HepG2 (cell line): ENCODE measurements at regions not wholly inside any gene's neighbourhood (a gene's known extent, or its start where the extent isn't known, plus 50 kb on each side); places are given as distances from the start of the nearest gene placed in this dataset.

Source experiments
- CBFB ChIP-seq: sonication (generic); formaldehyde crosslinking; IDR thresholded peaks from 2 replicates; pipeline ENCODE4 v1.4.0; 2020; ENCODE audit warnings: missing genetic modification reagents
- CBX2 ChIP-seq, 2 experiments: fragments of 200-600 bp in 1 of 2; sonication (generic); formaldehyde crosslinking in 1 of 2; IDR thresholded peaks; 2 replicates each; pipeline versions ENCODE4 v1.7.0 to v1.8.1; 2018 to 2022; ENCODE audit warnings: low read depth in 2 of 2, low read length in 1 of 2, mild to moderate bottlenecking in 1 of 2, missing genetic modification reagents in 1 of 2
- CHD2 ChIP-seq: IDR thresholded peaks from 2 replicates; pipeline ENCODE4 v1.6.1; 2011; ENCODE audit warnings: low read depth, low read length, improper control_type of control experiment
- ETS1 ChIP-seq: sonication (generic); formaldehyde crosslinking; IDR thresholded peaks from 2 replicates; pipeline ENCODE4 v1.4.0; 2020; ENCODE audit warnings: missing genetic modification reagents
- FOXM1 ChIP-seq: sonication (generic); formaldehyde crosslinking; IDR thresholded peaks from 2 replicates; pipeline ENCODE4 v1.5.0; 2020; ENCODE audit warnings: missing genetic modification reagents
- JUND ChIP-seq: sonication (generic); formaldehyde crosslinking; IDR thresholded peaks from 2 replicates; pipeline ENCODE4 v1.8.0; 2022; ENCODE audit warnings: mild to moderate bottlenecking, missing genetic modification reagents
- KLF13 ChIP-seq: sonication (generic); formaldehyde crosslinking; IDR thresholded peaks from 2 replicates; pipeline ENCODE4 v1.4.0; 2020; ENCODE audit warnings: mild to moderate bottlenecking, missing genetic modification reagents
- MEF2D ChIP-seq: sonication (generic); formaldehyde crosslinking; IDR thresholded peaks from 2 replicates; pipeline ENCODE4 v1.5.1; 2020; ENCODE audit warnings: mild to moderate bottlenecking, missing genetic modification reagents
- SMAD1 ChIP-seq: sonication (generic); formaldehyde crosslinking; IDR thresholded peaks from 2 replicates; pipeline ENCODE4 v1.4.0; 2020; ENCODE audit warnings: missing genetic modification reagents, low read depth, mild to moderate bottlenecking, borderline replicate concordance
- SOX6 ChIP-seq, 2 experiments: fragments of 450-650 bp in 1 of 2; sonication (generic) in 1 of 2; formaldehyde crosslinking in 1 of 2; IDR thresholded peaks; 2 replicates each; pipeline versions ENCODE4 v1.4.0 to v1.6.1; 2017 to 2020; ENCODE audit warnings: antibody characterized with exemption in 1 of 2, mild to moderate bottlenecking in 1 of 2, missing genetic modification reagents in 1 of 2
- SYNCRIP ChIP-seq: fragments of 200-400 bp; formaldehyde crosslinking; IDR thresholded peaks from 2 replicates; pipeline ENCODE4 v1.6.1; 2018; ENCODE audit warnings: mild to moderate bottlenecking, low read depth, low read length; ENCODE audit not compliant: insufficient read depth
- TARDBP ChIP-seq: sonication (generic); formaldehyde crosslinking; IDR thresholded peaks from 2 replicates; pipeline ENCODE4 v1.8.0; 2022; ENCODE audit warnings: mild to moderate bottlenecking, missing genetic modification reagents
- TF ChIP-seq, protein P1 (sequence below): sonication (generic); formaldehyde crosslinking; IDR thresholded peaks from 2 replicates; pipeline ENCODE4 v1.5.0; 2020; ENCODE audit warnings: mild to moderate bottlenecking, missing genetic modification reagents, moderate library complexity

DNA sequence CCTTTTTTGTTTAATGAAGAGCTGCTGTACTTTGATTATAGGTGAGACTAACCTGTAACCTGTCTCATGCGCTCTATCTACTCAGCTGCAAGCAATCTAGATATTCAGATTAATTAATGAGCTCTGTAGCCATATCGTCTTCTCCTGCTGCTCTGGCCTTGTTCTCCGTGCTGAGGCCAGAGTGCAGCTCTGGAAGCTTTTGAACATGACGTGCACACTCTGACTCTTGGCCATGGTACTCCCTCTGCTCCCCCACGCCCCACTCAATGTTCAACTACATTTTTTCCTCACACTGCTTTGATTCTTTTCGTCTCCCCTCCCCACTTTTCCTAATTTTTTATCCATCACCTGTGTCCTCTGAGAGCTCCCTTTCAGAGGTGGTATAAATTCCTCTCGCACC lies 751.8 kb downstream of the FGF9 start:
- TF ChIP-seq SYNCRIP (no peak), SOX6 (IDR thresholded peaks at IDR 0.05) (no peak), SOX6 (CRISPR knock-in tag; IDR thresholded peaks at IDR 0.05) (no peak), JUND (CRISPR knock-in tag) (no peak), CBX2 (IDR thresholded peaks at IDR 0.05; ENCODE audit: low read depth, low read length) (no peak), CBX2 (CRISPR knock-in tag; IDR thresholded peaks at IDR 0.05; ENCODE audit: low read depth) (no peak), CHD2 (no peak), MEF2D (no peak), CBFB (no peak), KLF13 (no peak), ETS1 (CRISPR knock-in tag) (no peak), TARDBP (CRISPR knock-in tag) (no peak), SMAD1 (CRISPR knock-in tag) (no peak), FOXM1 (CRISPR knock-in tag) (no peak)
- TF ChIP-seq, protein P1, sequence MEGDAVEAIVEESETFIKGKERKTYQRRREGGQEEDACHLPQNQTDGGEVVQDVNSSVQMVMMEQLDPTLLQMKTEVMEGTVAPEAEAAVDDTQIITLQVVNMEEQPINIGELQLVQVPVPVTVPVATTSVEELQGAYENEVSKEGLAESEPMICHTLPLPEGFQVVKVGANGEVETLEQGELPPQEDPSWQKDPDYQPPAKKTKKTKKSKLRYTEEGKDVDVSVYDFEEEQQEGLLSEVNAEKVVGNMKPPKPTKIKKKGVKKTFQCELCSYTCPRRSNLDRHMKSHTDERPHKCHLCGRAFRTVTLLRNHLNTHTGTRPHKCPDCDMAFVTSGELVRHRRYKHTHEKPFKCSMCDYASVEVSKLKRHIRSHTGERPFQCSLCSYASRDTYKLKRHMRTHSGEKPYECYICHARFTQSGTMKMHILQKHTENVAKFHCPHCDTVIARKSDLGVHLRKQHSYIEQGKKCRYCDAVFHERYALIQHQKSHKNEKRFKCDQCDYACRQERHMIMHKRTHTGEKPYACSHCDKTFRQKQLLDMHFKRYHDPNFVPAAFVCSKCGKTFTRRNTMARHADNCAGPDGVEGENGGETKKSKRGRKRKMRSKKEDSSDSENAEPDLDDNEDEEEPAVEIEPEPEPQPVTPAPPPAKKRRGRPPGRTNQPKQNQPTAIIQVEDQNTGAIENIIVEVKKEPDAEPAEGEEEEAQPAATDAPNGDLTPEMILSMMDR (CRISPR knock-in tag): no peak
